ENCODE measurements at regions not wholly inside any gene's neighbourhood (a gene's known extent, or its start where the extent isn't known, plus 50 kb on each side); places are given as distances from the start of the nearest gene placed in this dataset.
"Not testable (repeated sequence)": the region's sequence is repeated elsewhere in the genome, so short reads cannot be mapped to it uniquely, and the experiment has no call there.

GRCh38 chr2:208798698-208799097 is 392.1 kb downstream of the PTH2R start:
- no peaks in the 10 kb centered on the region for H3K9me3 ChIP-seq
- 93 to 95% methylated on average over 1 of the region's 1 CpG for WGBS, 2 donors
- DNase-seq = no peak
- H3K27ac ChIP-seq = no peak overlapping the region
- TF ChIP-seq POLR2A (IDR thresholded peaks at IDR 0.05) = no peak
- TF ChIP-seq, protein P1, sequence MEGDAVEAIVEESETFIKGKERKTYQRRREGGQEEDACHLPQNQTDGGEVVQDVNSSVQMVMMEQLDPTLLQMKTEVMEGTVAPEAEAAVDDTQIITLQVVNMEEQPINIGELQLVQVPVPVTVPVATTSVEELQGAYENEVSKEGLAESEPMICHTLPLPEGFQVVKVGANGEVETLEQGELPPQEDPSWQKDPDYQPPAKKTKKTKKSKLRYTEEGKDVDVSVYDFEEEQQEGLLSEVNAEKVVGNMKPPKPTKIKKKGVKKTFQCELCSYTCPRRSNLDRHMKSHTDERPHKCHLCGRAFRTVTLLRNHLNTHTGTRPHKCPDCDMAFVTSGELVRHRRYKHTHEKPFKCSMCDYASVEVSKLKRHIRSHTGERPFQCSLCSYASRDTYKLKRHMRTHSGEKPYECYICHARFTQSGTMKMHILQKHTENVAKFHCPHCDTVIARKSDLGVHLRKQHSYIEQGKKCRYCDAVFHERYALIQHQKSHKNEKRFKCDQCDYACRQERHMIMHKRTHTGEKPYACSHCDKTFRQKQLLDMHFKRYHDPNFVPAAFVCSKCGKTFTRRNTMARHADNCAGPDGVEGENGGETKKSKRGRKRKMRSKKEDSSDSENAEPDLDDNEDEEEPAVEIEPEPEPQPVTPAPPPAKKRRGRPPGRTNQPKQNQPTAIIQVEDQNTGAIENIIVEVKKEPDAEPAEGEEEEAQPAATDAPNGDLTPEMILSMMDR (IDR thresholded peaks at IDR 0.05) = no peak
- intact Hi-C loops (cut with DNase I) = no loop called here
- no peaks in the 10 kb centered on the region for H3K27me3 ChIP-seq
- H3K36me3 ChIP-seq = no peaks in the 10 kb centered on the region
- H3K4me1 ChIP-seq = no peaks in the 10 kb centered on the region
- H3K4me3 ChIP-seq (replicated peaks in 1 of 3) = no peak overlapping the region

- H3K27me3 ChIP-seq = no peaks in the 10 kb centered on the region
- no peak overlapping the region for H3K27ac ChIP-seq
- 66 to 74% methylated on average over 2 of the region's 2 CpGs for WGBS, 2 donors
- DNase-seq = no peak
- no peaks in the 10 kb centered on the region for H3K36me3 ChIP-seq
- H3K9me3 ChIP-seq = no peaks in the 10 kb centered on the region
- no peaks in the 10 kb centered on the region for H3K4me1 ChIP-seq
- intact Hi-C loops (cut with DNase I) = no loop called here
- TF ChIP-seq POLR2A (IDR thresholded peaks at IDR 0.05) = no peak
- TF ChIP-seq, protein P1 (IDR thresholded peaks at IDR 0.05) = no peak
- no peak overlapping the region for H3K4me3 ChIP-seq (replicated peaks in 1 of 3)
Observed at GRCh38 chr2:208799397-208799796, 392.8 kb downstream of the PTH2R start.

DNA sequence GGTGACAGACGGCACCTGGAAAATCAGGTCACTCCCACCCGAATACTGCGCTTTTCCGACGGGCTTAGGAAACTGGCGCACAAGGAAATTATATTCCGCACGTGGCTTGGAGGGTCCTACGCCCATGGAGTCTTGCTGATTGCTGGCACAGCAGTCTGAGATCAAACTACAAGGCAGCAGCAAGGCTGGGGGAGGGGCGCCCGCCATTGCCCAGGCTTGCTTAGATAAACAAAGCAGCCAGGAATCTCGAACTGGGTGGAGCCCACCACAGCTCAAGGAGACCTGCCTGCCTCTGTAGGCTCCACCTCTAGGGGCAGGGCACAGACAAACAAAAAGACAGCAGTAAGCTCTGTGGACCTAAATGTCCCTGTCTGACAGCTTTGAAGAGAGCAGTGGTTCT is 394.3 kb downstream of the PTH2R start:
- intact Hi-C loops (cut with DNase I); H3K36me3 ChIP-seq; DNase-seq; H3K9me3 ChIP-seq; H3K27me3 ChIP-seq; H3K27ac ChIP-seq; H3K4me3 ChIP-seq (replicated peaks in 1 of 3); H3K4me1 ChIP-seq: not testable (repeated sequence)
- WGBS, 2 donors = 87% methylated on average over 12 of the region's 12 CpGs

DNA sequence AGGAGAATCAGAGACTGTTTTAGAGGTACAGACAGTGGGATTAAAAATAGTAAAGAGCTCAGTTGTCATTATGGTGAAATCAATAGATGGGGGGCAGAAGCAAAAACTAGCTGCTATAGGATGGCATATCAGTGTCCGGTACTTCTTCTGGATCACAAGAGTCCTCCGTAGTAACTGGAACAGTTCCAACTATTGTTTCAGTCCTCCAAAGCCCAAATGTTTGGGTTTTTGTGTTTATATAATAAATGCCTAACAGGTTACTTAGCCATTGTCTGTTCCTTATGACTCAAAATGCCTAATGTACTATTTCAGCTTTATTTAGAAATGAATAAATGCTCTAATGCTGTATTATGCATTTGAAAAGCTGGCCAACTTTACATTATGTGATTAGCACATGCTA is 401.2 kb downstream of the PTH2R start:
- intact Hi-C loops (cut with DNase I) = no loop called here
- DNase-seq = no peak
- 36 to 47% methylated on average over 2 of the region's 2 CpGs for WGBS, 2 donors
- TF ChIP-seq, protein P1 (IDR thresholded peaks at IDR 0.05) = no peak
- no peak for TF ChIP-seq POLR2A (IDR thresholded peaks at IDR 0.05)
- Histone ChIP-seq H3K27me3 (no peaks in the 10 kb centered on the region), H3K27ac (no peak overlapping the region), H3K4me1 (no peaks in the 10 kb centered on the region), H3K9me3 (no peaks in the 10 kb centered on the region), H3K4me3 (replicated peaks in 1 of 3) (no peak overlapping the region), H3K36me3 (no peaks in the 10 kb centered on the region)

- H3K9me3 ChIP-seq; H3K36me3 ChIP-seq; intact Hi-C loops (cut with DNase I); H3K27ac ChIP-seq; H3K4me3 ChIP-seq (replicated peaks in 1 of 3); DNase-seq; H3K27me3 ChIP-seq; H3K4me1 ChIP-seq: not testable (repeated sequence)
- WGBS, 2 donors = 62 to 65% methylated on average over 3 to 6 of the region's 10 CpGs
Observed at GRCh38 chr2:208811885-208812284, 405.3 kb downstream of the PTH2R start.

- no peaks in the 10 kb centered on the region for H3K9me3 ChIP-seq
Observed at GRCh38 chr2:208819190-208819589, 412.6 kb downstream of the PTH2R start.

More at GRCh38 chr2:208819190-208819589, 412.6 kb downstream of the PTH2R start:
- Histone ChIP-seq H3K36me3 (no peaks in the 10 kb centered on the region), H3K4me3 (replicated peaks in 1 of 3) (no peak overlapping the region), H3K27me3 (no peaks in the 10 kb centered on the region), H3K27ac (no peak overlapping the region), H3K4me1 (no peaks in the 10 kb centered on the region)
- intact Hi-C loops (cut with DNase I) = no loop called here
- 93 to 94% methylated on average over 2 of the region's 2 CpGs for WGBS, 2 donors
- no peak for DNase-seq
- TF ChIP-seq POLR2A (IDR thresholded peaks at IDR 0.05) = no peak
- TF ChIP-seq, protein P1 (IDR thresholded peaks at IDR 0.05) = no peak
